Neural cell (in vitro differentiated cells): ENCODE measurements at regions not wholly inside any gene's neighbourhood (a gene's known extent, or its start where the extent isn't known, plus 50 kb on each side); places are given as distances from the start of the nearest gene placed in this dataset.

Source experiments
- H2AFZ ChIP-seq: fragments of 200-600, 300-800 bp; sonication (generic), shearing (Covaris generic); 2 replicates; pipeline ENCODE4 v1.6.0; 2014; ENCODE audit warnings: low read depth, mild to moderate bottlenecking, antibody characterized with exemption, low read length, moderate library complexity
- H3F3A ChIP-seq: fragments of 200-600 bp; shearing (Covaris generic); 2 replicates; pipeline ENCODE4 v1.6.1; 2016; ENCODE audit warnings: mild to moderate bottlenecking, moderate library complexity, mixed read lengths, antibody characterized with exemption, low read length; ENCODE audit not compliant: insufficient read depth, poor library complexity, severe bottlenecking
- H3K27ac ChIP-seq: fragments of 200-600, 300-800 bp; sonication (generic), shearing (Covaris generic); 2 replicates; pipeline ENCODE4 v1.5.1; 2014; ENCODE audit warnings: mild to moderate bottlenecking, low read length, moderate library complexity
- H3K27me3 ChIP-seq: fragments of 300-800, 200-600 bp; sonication (generic), shearing (Covaris generic); 2 replicates; pipeline ENCODE4 v1.6.0; 2014; ENCODE audit warnings: mild to moderate bottlenecking, low read depth, low read length, moderate library complexity; ENCODE audit not compliant: insufficient read depth
- H3K36me3 ChIP-seq: fragments of 300-800, 200-600 bp; sonication (generic), shearing (Covaris generic); 2 replicates; pipeline ENCODE4 v1.5.1; 2014; ENCODE audit warnings: mild to moderate bottlenecking, antibody characterized with exemption, low read length, moderate library complexity; ENCODE audit not compliant: insufficient read depth
- H3K4me2 ChIP-seq: fragments of 300-800, 200-600 bp; sonication (generic), shearing (Covaris generic); 2 replicates; pipeline ENCODE4 v1.6.0; 2014; ENCODE audit warnings: mild to moderate bottlenecking, low read length
- H3K4me3 ChIP-seq: fragments of 300-800, 200-600 bp; sonication (generic), shearing (Covaris generic); 2 replicates; pipeline ENCODE4 v1.5.1; 2014; ENCODE audit warnings: mild to moderate bottlenecking, low read length, moderate library complexity
- H3K79me2 ChIP-seq: fragments of 200-600 bp; shearing (Covaris generic); replicated peaks from 2 replicates; pipeline ENCODE4 v1.6.0; 2014; ENCODE audit warnings: mild to moderate bottlenecking, low read length, moderate library complexity; ENCODE audit not compliant: insufficient read depth
- H3K9ac ChIP-seq: fragments of 300-800, 200-600 bp; sonication (generic), shearing (Covaris generic); 2 replicates; pipeline ENCODE4 v1.6.1; 2016; ENCODE audit warnings: mild to moderate bottlenecking, low read length, mixed read lengths
- H3K9me2 ChIP-seq: fragments of 200-600 bp; shearing (Covaris generic); 2 replicates; pipeline ENCODE4 v1.6.1; 2016; ENCODE audit warnings: mild to moderate bottlenecking, low read length, mixed read lengths; ENCODE audit not compliant: insufficient read depth
- H3K9me3 ChIP-seq: fragments of 200-600, 300-800 bp; sonication (generic), shearing (Covaris generic); 2 replicates; pipeline ENCODE4 v1.6.1; 2016; ENCODE audit warnings: mild to moderate bottlenecking, mixed run types, low read length, moderate library complexity, mixed read lengths
- H4K20me1 ChIP-seq: fragments of 200-600 bp; shearing (Covaris generic); 2 replicates; pipeline ENCODE4 v1.6.1; 2016; ENCODE audit warnings: mild to moderate bottlenecking, mixed run types; ENCODE audit not compliant: insufficient read depth
- CTCF ChIP-seq: fragments of 450-650 bp; IDR thresholded peaks from 2 replicates; pipeline ENCODE4 v1.5.1; 2014; ENCODE audit warnings: antibody characterized with exemption, mild to moderate bottlenecking, moderate library complexity; ENCODE audit not compliant: poor library complexity, severe bottlenecking
- EP300 ChIP-seq: fragments of 450-650 bp; conservative IDR thresholded peaks from 2 replicates; pipeline ENCODE4 v1.6.1; 2014; ENCODE audit warnings: antibody characterized with exemption, mild to moderate bottlenecking, moderate library complexity; ENCODE audit not compliant: poor library complexity, severe bottlenecking
- EZH2 ChIP-seq: fragments of 200-600, 300-800 bp; shearing (Covaris generic), sonication (generic); IDR thresholded peaks from 2 replicates; pipeline ENCODE4 v1.6.1; 2014; ENCODE audit warnings: antibody characterized with exemption, low read length, borderline replicate concordance, mild to moderate bottlenecking; ENCODE audit not compliant: insufficient read depth, poor library complexity, severe bottlenecking
- MXI1 ChIP-seq: fragments of 450-650 bp; conservative IDR thresholded peaks from 2 replicates; pipeline ENCODE4 v1.6.1; 2014; ENCODE audit warnings: antibody characterized with exemption, mild to moderate bottlenecking; ENCODE audit not compliant: poor library complexity, severe bottlenecking
- POLR2AphosphoS5 ChIP-seq: IDR thresholded peaks from 2 replicates; pipeline ENCODE4 v1.6.1; 2012
- RAD21 ChIP-seq: fragments of 450-650 bp; conservative IDR thresholded peaks from 2 replicates; pipeline ENCODE4 v1.6.1; 2014; ENCODE audit warnings: antibody characterized with exemption, mild to moderate bottlenecking, moderate library complexity
- REST ChIP-seq: IDR thresholded peaks from 2 replicates; pipeline ENCODE4 v1.6.1; 2012; ENCODE audit warnings: borderline replicate concordance
- SMC3 ChIP-seq: fragments of 450-650 bp; conservative IDR thresholded peaks from 2 replicates; pipeline ENCODE4 v1.6.1; 2014; ENCODE audit warnings: antibody characterized with exemption, mild to moderate bottlenecking, moderate library complexity; ENCODE audit not compliant: poor library complexity
- TAF1 ChIP-seq: IDR thresholded peaks from 2 replicates; pipeline ENCODE4 v1.6.1; 2012; ENCODE audit warnings: low read depth

- Histone ChIP-seq H3K79me2 (no peaks in the 10 kb centered on the region), H3K4me2 (no peak overlapping the region), H2AFZ (no peak overlapping the region), H3K9me2 (no peaks in the 10 kb centered on the region), H3K9me3 (no peaks in the 10 kb centered on the region), H3F3A (no peaks in the 10 kb centered on the region), H3K4me3 (no peak overlapping the region), H3K27ac (no peak overlapping the region), H3K27me3 (no peaks in the 10 kb centered on the region), H3K9ac (no peak overlapping the region), H4K20me1 (no peaks in the 10 kb centered on the region), H3K36me3 (no peaks in the 10 kb centered on the region)
- no peak for TF ChIP-seq REST
- TF ChIP-seq EZH2: no peak
- no peak for TF ChIP-seq TAF1
- TF ChIP-seq EP300: no peak
- TF ChIP-seq POLR2AphosphoS5: no peak
- no peak for TF ChIP-seq RAD21
- TF ChIP-seq SMC3: no peak
- no peak for TF ChIP-seq CTCF
- no peak for TF ChIP-seq MXI1
Observed at GRCh38 chr21:28675331-28676041, 317.2 kb downstream of the LTN1 start.

- no peaks in the 10 kb centered on the region for H3K36me3 ChIP-seq
- H3K27ac ChIP-seq: no peak overlapping the region
- no peaks in the 10 kb centered on the region for H4K20me1 ChIP-seq
- H2AFZ ChIP-seq: no peak overlapping the region
- H3K9ac ChIP-seq: no peak overlapping the region
- no peaks in the 10 kb centered on the region for H3K9me3 ChIP-seq
- no peaks in the 10 kb centered on the region for H3K27me3 ChIP-seq
- H3K4me2 ChIP-seq: no peak overlapping the region
- no peaks in the 10 kb centered on the region for H3K9me2 ChIP-seq
- no peaks in the 10 kb centered on the region for H3F3A ChIP-seq
- H3K4me3 ChIP-seq: no peak overlapping the region
- TF ChIP-seq TAF1 (no peak), REST (no peak), MXI1 (no peak), RAD21 (no peak), POLR2AphosphoS5 (no peak), CTCF (no peak)
- no peaks in the 10 kb centered on the region for H3K79me2 ChIP-seq
Observed at GRCh38 chr21:28674763-28675162, 317.9 kb downstream of the LTN1 start.
